ENCODE measurements at regions not wholly inside any gene's neighbourhood (a gene's known extent, or its start where the extent isn't known, plus 50 kb on each side); places are given as distances from the start of the nearest gene placed in this dataset.
"Not testable (repeated sequence)": the region's sequence is repeated elsewhere in the genome, so short reads cannot be mapped to it uniquely, and the experiment has no call there.

GRCh38 chr3:175957427-175957826, 1098.3 kb downstream of the NAALADL2 start:
- no peak overlapping the region for H3K9ac ChIP-seq (ENCODE audit: low read depth in 1 of 2, low read length in 2 of 2)
- no peaks in the 10 kb centered on the region for H3K9me3 ChIP-seq (ENCODE audit: control insufficient read depth in 2 of 2, low read length in 2 of 2)
- H3K27ac ChIP-seq (ENCODE audit: low read depth in 2 of 2, low read length in 2 of 2), result no peak overlapping the region
- no peaks in the 10 kb centered on the region for H3K27me3 ChIP-seq (ENCODE audit: control insufficient read depth in 2 of 2, insufficient read depth in 2 of 2, low read length in 2 of 2)
- no peak overlapping the region for H3K4me3 ChIP-seq (ENCODE audit: low read length in 2 of 2)
- H3K36me3 ChIP-seq (ENCODE audit: control insufficient read depth in 2 of 2, insufficient read depth in 2 of 2, low read length in 2 of 2), result no peaks in the 10 kb centered on the region
- H3K4me1 ChIP-seq (ENCODE audit: control insufficient read depth in 2 of 2, insufficient read depth in 2 of 2, low read length in 2 of 2), result no peaks in the 10 kb centered on the region

DNA sequence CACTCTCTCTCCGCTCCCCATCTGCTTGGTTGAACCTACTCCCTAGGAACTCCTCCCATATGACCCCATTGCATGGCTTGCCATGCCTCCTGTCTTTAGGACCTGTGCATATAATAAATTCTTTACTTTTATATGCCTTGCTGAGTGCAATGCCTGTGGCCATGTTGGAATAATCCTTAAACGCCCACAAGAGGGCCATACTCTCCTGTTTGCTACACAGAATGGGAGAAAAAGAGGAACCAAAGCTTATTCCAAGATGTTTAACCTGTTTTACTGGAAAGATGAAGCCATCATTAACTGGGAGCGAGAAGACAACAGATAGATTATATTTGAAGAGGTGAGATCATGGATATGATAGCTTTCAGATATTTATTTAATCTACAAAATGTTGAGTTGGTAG, 1097.8 kb downstream of the NAALADL2 start:
- Histone ChIP-seq H3K9ac (ENCODE audit: low read depth in 1 of 2, low read length in 2 of 2) (no peak overlapping the region), H3K27ac (ENCODE audit: low read depth in 2 of 2, low read length in 2 of 2) (no peak overlapping the region), H3K4me1 (ENCODE audit: control insufficient read depth in 2 of 2, insufficient read depth in 2 of 2, low read length in 2 of 2) (no peaks in the 10 kb centered on the region), H3K36me3 (ENCODE audit: control insufficient read depth in 2 of 2, insufficient read depth in 2 of 2, low read length in 2 of 2) (no peaks in the 10 kb centered on the region), H3K9me3 (ENCODE audit: control insufficient read depth in 2 of 2, low read length in 2 of 2) (no peaks in the 10 kb centered on the region), H3K4me3 (ENCODE audit: low read length in 2 of 2) (no peak overlapping the region), H3K27me3 (ENCODE audit: control insufficient read depth in 2 of 2, insufficient read depth in 2 of 2, low read length in 2 of 2) (no peaks in the 10 kb centered on the region)

GRCh38 chr3:175951047-175951694, 1092.0 kb downstream of the NAALADL2 start:
- Histone ChIP-seq H3K4me3 (ENCODE audit: low read length in 2 of 2) (no peak overlapping the region), H3K27ac (ENCODE audit: low read depth in 2 of 2, low read length in 2 of 2) (no peak overlapping the region), H3K27me3 (ENCODE audit: control insufficient read depth in 2 of 2, insufficient read depth in 2 of 2, low read length in 2 of 2) (no peaks in the 10 kb centered on the region), H3K36me3 (ENCODE audit: control insufficient read depth in 2 of 2, insufficient read depth in 2 of 2, low read length in 2 of 2) (no peaks in the 10 kb centered on the region), H3K9me3 (ENCODE audit: control insufficient read depth in 2 of 2, low read length in 2 of 2) (no peaks in the 10 kb centered on the region), H3K4me1 (ENCODE audit: control insufficient read depth in 2 of 2, insufficient read depth in 2 of 2, low read length in 2 of 2) (no peaks in the 10 kb centered on the region), H3K9ac (ENCODE audit: low read depth in 1 of 2, low read length in 2 of 2) (no peak overlapping the region)

DNA sequence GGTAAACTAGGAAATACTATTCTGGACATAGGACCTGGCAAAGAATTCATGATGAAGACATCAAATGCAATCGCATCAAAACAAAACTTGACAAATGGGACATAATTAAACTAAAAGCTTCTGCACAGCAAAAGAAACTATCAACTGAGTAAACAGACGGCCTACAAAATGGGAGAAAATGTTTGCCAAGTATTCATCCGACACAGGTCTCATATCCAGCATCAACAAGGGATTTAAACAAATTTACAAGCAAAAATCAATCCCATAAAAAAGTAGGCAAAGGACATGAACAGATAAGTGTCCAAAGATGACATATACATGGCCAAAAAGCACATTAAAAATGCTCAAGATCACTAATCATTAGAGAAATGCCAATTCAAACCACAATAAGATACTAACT, 1088.9 kb downstream of the NAALADL2 start:
- Histone ChIP-seq H3K9ac (ENCODE audit: low read depth in 1 of 2, low read length in 2 of 2) (no peak overlapping the region), H3K4me1 (ENCODE audit: control insufficient read depth in 2 of 2, insufficient read depth in 2 of 2, low read length in 2 of 2) (no peaks in the 10 kb centered on the region), H3K27ac (ENCODE audit: low read depth in 2 of 2, low read length in 2 of 2) (no peak overlapping the region), H3K27me3 (ENCODE audit: control insufficient read depth in 2 of 2, insufficient read depth in 2 of 2, low read length in 2 of 2) (no peaks in the 10 kb centered on the region), H3K36me3 (ENCODE audit: control insufficient read depth in 2 of 2, insufficient read depth in 2 of 2, low read length in 2 of 2) (no peaks in the 10 kb centered on the region), H3K4me3 (ENCODE audit: low read length in 2 of 2) (no peak overlapping the region), H3K9me3 (ENCODE audit: control insufficient read depth in 2 of 2, low read length in 2 of 2) (no peaks in the 10 kb centered on the region)

GRCh38 chr3:175941352-175941751, 1082.2 kb downstream of the NAALADL2 start:
- Histone ChIP-seq H3K36me3 (ENCODE audit: control insufficient read depth in 2 of 2, insufficient read depth in 2 of 2, low read length in 2 of 2) (no peaks in the 10 kb centered on the region), H3K4me3 (ENCODE audit: low read length in 2 of 2) (no peak overlapping the region), H3K27me3 (ENCODE audit: control insufficient read depth in 2 of 2, insufficient read depth in 2 of 2, low read length in 2 of 2) (no peaks in the 10 kb centered on the region), H3K4me1 (ENCODE audit: control insufficient read depth in 2 of 2, insufficient read depth in 2 of 2, low read length in 2 of 2) (no peaks in the 10 kb centered on the region), H3K27ac (ENCODE audit: low read depth in 2 of 2, low read length in 2 of 2) (no peak overlapping the region), H3K9me3 (ENCODE audit: control insufficient read depth in 2 of 2, low read length in 2 of 2) (no peaks in the 10 kb centered on the region), H3K9ac (ENCODE audit: low read depth in 1 of 2, low read length in 2 of 2) (no peak overlapping the region)

GRCh38 chr3:175940881-175941280, 1081.7 kb downstream of the NAALADL2 start:
- no peaks in the 10 kb centered on the region for H3K27me3 ChIP-seq (ENCODE audit: control insufficient read depth in 2 of 2, insufficient read depth in 2 of 2, low read length in 2 of 2)
- no peak overlapping the region for H3K9ac ChIP-seq (ENCODE audit: low read depth in 1 of 2, low read length in 2 of 2)
- no peak overlapping the region for H3K4me3 ChIP-seq (ENCODE audit: low read length in 2 of 2)
- no peak overlapping the region for H3K27ac ChIP-seq (ENCODE audit: low read depth in 2 of 2, low read length in 2 of 2)
- no peaks in the 10 kb centered on the region for H3K9me3 ChIP-seq (ENCODE audit: control insufficient read depth in 2 of 2, low read length in 2 of 2)
- no peaks in the 10 kb centered on the region for H3K36me3 ChIP-seq (ENCODE audit: control insufficient read depth in 2 of 2, insufficient read depth in 2 of 2, low read length in 2 of 2)
- no peaks in the 10 kb centered on the region for H3K4me1 ChIP-seq (ENCODE audit: control insufficient read depth in 2 of 2, insufficient read depth in 2 of 2, low read length in 2 of 2)

DNA sequence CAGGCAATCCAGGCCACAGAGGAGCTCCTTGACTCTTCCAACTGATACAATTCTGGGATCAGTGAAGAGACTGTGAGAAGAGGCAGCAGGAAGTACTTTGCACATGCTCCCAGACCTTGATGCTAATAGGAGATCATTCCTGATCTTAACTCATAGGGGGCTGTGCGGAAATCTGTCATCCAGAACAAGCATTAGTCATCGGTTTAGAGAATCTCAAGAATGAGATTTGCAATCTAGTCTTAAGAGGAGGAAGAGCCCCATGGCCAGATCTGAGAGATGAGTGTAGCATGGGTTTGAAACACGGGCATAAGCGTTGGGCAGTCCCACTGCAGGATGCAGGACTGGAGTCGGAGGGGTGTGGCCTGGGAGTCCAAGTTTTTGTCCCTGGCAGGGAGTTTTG, 1081.1 kb downstream of the NAALADL2 start:
- Histone ChIP-seq H3K9ac (ENCODE audit: low read depth in 1 of 2, low read length in 2 of 2) (no peak overlapping the region), H3K4me1 (ENCODE audit: control insufficient read depth in 2 of 2, insufficient read depth in 2 of 2, low read length in 2 of 2) (no peaks in the 10 kb centered on the region), H3K9me3 (ENCODE audit: control insufficient read depth in 2 of 2, low read length in 2 of 2) (no peaks in the 10 kb centered on the region), H3K36me3 (ENCODE audit: control insufficient read depth in 2 of 2, insufficient read depth in 2 of 2, low read length in 2 of 2) (no peaks in the 10 kb centered on the region), H3K4me3 (ENCODE audit: low read length in 2 of 2) (no peak overlapping the region), H3K27ac (ENCODE audit: low read depth in 2 of 2, low read length in 2 of 2) (no peak overlapping the region), H3K27me3 (ENCODE audit: control insufficient read depth in 2 of 2, insufficient read depth in 2 of 2, low read length in 2 of 2) (no peaks in the 10 kb centered on the region)

GRCh38 chr3:175937367-175937766, 1078.2 kb downstream of the NAALADL2 start:
- not testable (repeated sequence) for H3K27me3 ChIP-seq (ENCODE audit: control insufficient read depth in 2 of 2, insufficient read depth in 2 of 2, low read length in 2 of 2); H3K36me3 ChIP-seq (ENCODE audit: control insufficient read depth in 2 of 2, insufficient read depth in 2 of 2, low read length in 2 of 2); H3K4me1 ChIP-seq (ENCODE audit: control insufficient read depth in 2 of 2, insufficient read depth in 2 of 2, low read length in 2 of 2); H3K9ac ChIP-seq (ENCODE audit: low read depth in 1 of 2, low read length in 2 of 2); H3K4me3 ChIP-seq (ENCODE audit: low read length in 2 of 2); H3K9me3 ChIP-seq (ENCODE audit: control insufficient read depth in 2 of 2, low read length in 2 of 2); H3K27ac ChIP-seq (ENCODE audit: low read depth in 2 of 2, low read length in 2 of 2)

DNA sequence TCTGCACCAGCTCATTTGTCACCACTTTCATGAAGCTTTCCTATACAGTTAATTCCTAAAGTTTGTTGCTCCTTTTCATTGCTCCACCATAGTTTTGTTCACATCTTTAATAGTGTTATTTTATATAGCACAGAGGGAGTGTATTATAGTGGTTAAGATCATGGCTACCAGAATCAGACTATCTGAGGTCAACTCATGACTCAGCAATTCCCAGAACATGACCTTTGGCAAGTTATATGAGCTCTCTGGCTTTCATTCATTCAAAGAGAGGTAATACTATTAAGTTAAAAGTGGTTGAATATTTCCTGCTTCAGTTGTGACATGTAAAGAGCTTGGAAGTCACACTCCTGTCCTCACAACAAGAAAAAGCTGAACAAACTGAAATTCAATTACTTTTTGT, 1073.5 kb downstream of the NAALADL2 start:
- no peak overlapping the region for H3K9ac ChIP-seq (ENCODE audit: low read depth in 1 of 2, low read length in 2 of 2)
- H3K9me3 ChIP-seq (ENCODE audit: control insufficient read depth in 2 of 2, low read length in 2 of 2), result no peaks in the 10 kb centered on the region
- no peaks in the 10 kb centered on the region for H3K36me3 ChIP-seq (ENCODE audit: control insufficient read depth in 2 of 2, insufficient read depth in 2 of 2, low read length in 2 of 2)
- H3K27me3 ChIP-seq (ENCODE audit: control insufficient read depth in 2 of 2, insufficient read depth in 2 of 2, low read length in 2 of 2), result no peaks in the 10 kb centered on the region
- no peak overlapping the region for H3K27ac ChIP-seq (ENCODE audit: low read depth in 2 of 2, low read length in 2 of 2)
- H3K4me3 ChIP-seq (ENCODE audit: low read length in 2 of 2), result no peak overlapping the region
- H3K4me1 ChIP-seq (ENCODE audit: control insufficient read depth in 2 of 2, insufficient read depth in 2 of 2, low read length in 2 of 2), result no peaks in the 10 kb centered on the region

DNA sequence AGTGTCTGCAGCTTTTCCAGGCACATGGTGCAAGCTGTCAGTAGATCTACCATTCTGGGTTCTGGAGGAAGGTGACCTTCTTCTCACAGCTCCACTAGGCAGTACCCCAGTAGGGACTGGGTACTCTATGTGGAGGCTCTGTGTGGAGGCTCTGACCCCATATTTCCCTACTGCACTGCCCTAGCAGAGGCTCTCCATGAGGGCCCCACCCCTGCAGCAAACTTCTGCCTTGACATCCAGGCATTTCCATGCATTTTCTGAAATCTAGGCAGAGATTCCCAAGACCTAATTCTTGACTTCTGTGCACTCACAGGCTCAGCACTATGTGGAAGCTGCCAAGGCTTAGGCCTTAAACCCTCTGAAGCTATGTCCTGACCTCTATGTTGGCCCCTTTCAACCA, 1060.0 kb downstream of the NAALADL2 start:
- H3K36me3 ChIP-seq (ENCODE audit: control insufficient read depth in 2 of 2, insufficient read depth in 2 of 2, low read length in 2 of 2), result no peaks in the 10 kb centered on the region
- H3K9ac ChIP-seq (ENCODE audit: low read depth in 1 of 2, low read length in 2 of 2), result no peak overlapping the region
- H3K4me3 ChIP-seq (ENCODE audit: low read length in 2 of 2), result no peak overlapping the region
- no peaks in the 10 kb centered on the region for H3K4me1 ChIP-seq (ENCODE audit: control insufficient read depth in 2 of 2, insufficient read depth in 2 of 2, low read length in 2 of 2)
- H3K27ac ChIP-seq (ENCODE audit: low read depth in 2 of 2, low read length in 2 of 2), result no peak overlapping the region
- no peaks in the 10 kb centered on the region for H3K27me3 ChIP-seq (ENCODE audit: control insufficient read depth in 2 of 2, insufficient read depth in 2 of 2, low read length in 2 of 2)
- peaks cover 0 to 5% of the 10 kb centered on the region in 2 donors for H3K9me3 ChIP-seq (ENCODE audit: control insufficient read depth in 2 of 2, low read length in 2 of 2)

All from mucosa of rectum (tissue), 2 donors.